GM12878 (cell line): ENCODE measurements at regions not wholly inside any gene's neighbourhood (a gene's known extent, or its start where the extent isn't known, plus 50 kb on each side); places are given as distances from the start of the nearest gene placed in this dataset.

Experiments used
- ATAC-seq: fragments of 200-7000 bp; cut with Tn5 transposase; 3 replicates; pipeline ENCODE4 v1.9.1; 2020; ENCODE audit warnings: mild to moderate bottlenecking, moderate library complexity
- BruUV-seq: library from RNA; stranded (reverse); fragments of 400-500 nt; replicated peaks from 2 replicates; lab custom pipeline; 2021; lab: Mats Ljungman, UMichigan
- CTCF ChIA-PET: fragments of 300-600 bp; sonication (Branson Sonifier 250); formaldehyde crosslinking; extraction: SDS; loops from one replicate; lab custom pipeline; 2021; ENCODE audit warnings: inconsistent platforms; lab: Yijun Ruan, JAX
- POLR2A ChIA-PET: fragments of 350-600 bp; formaldehyde crosslinking; extraction: SDS; loops from one replicate; lab custom pipeline; 2021; ENCODE audit warnings: inconsistent platforms; lab: Charles Lee
- RAD21 ChIA-PET: fragments of 300-600 bp; sonication (Branson Sonifier 250); formaldehyde crosslinking; loops from one replicate; lab custom pipeline; 2023; ENCODE audit warnings: antibody characterized with exemption; ENCODE audit not compliant: unreplicated experiment; lab: Charles Lee
- SMC1A ChIA-PET: fragments of 300-600 bp; sonication (Branson Sonifier 250); formaldehyde crosslinking; loops from one replicate; lab custom pipeline; 2023; ENCODE audit not compliant: unreplicated experiment, uncharacterized antibody; lab: Charles Lee
- DNase-seq: peaks from one replicate; pipeline ENCODE4 v3.0.0-alpha.2; 2011; ENCODE audit warnings: low read depth, low spot score
- FAIRE-seq: peaks from 3 replicates; lab custom pipeline; 2011; peaks lifted over from hg19 to GRCh38; lab: Jason Lieb, UNC
- H2AFZ ChIP-seq: 2 replicates; pipeline ENCODE4 v1.6.0; 2011; ENCODE audit warnings: low read depth, low read length, control low read depth; ENCODE audit not compliant: control insufficient read depth
- H3K27ac ChIP-seq: 2 replicates; pipeline ENCODE4 v1.5.1; 2011; ENCODE audit warnings: control low read depth; ENCODE audit not compliant: control insufficient read depth, insufficient read depth
- H3K27me3 ChIP-seq, 2 experiments: replicated peaks in 1 of 2; 2 replicates each; pipeline versions ENCODE4 v1.6.0 to v1.6.1; 2011; ENCODE audit warnings: low read length in 1 of 2; ENCODE audit not compliant: control insufficient read depth in 2 of 2, insufficient read depth in 2 of 2
- H3K36me3 ChIP-seq, 2 experiments: 2 replicates each; pipeline ENCODE4 v1.5.1; 2011; ENCODE audit warnings: low read length in 1 of 2; ENCODE audit not compliant: control insufficient read depth in 2 of 2, insufficient read depth in 2 of 2
- H3K4me1 ChIP-seq: 2 replicates; pipeline ENCODE4 v1.6.1; 2011; ENCODE audit warnings: mild to moderate bottlenecking, low read length, moderate library complexity, mixed read lengths; ENCODE audit not compliant: control insufficient read depth, insufficient read depth
- H3K4me2 ChIP-seq: 2 replicates; pipeline ENCODE4 v1.6.0; 2011; ENCODE audit warnings: control low read depth; ENCODE audit not compliant: control insufficient read depth, insufficient read depth
- H3K4me3 ChIP-seq: fragments of 200-600 bp; sonication (generic); 2 replicates; pipeline ENCODE4 v1.5.1; 2016
- H3K79me2 ChIP-seq: 2 replicates; pipeline ENCODE4 v1.6.0; 2011; ENCODE audit warnings: low read length; ENCODE audit not compliant: control insufficient read depth, insufficient read depth
- H3K9ac ChIP-seq: 2 replicates; pipeline ENCODE4 v1.8.0; 2011; ENCODE audit warnings: low read length, control low read depth, mixed read lengths; ENCODE audit not compliant: control insufficient read depth, insufficient read depth
- H3K9me3 ChIP-seq: replicated peaks from 3 replicates; pipeline ENCODE4 v1.5.1; 2011; ENCODE audit warnings: mild to moderate bottlenecking, low read length; ENCODE audit not compliant: control insufficient read depth, insufficient read depth
- H4K20me1 ChIP-seq: 2 replicates; pipeline ENCODE4 v1.6.0; 2011; ENCODE audit not compliant: control insufficient read depth, insufficient read depth
- CBFB ChIP-seq: IDR thresholded peaks from 2 replicates; pipeline ENCODE4 v1.6.1; 2016; ENCODE audit warnings: antibody characterized with exemption, low read depth
- DPF2 ChIP-seq: fragments of 450-650 bp; IDR thresholded peaks from 2 replicates; pipeline ENCODE4 v1.6.1; 2017; ENCODE audit warnings: mild to moderate bottlenecking
- E2F8 ChIP-seq: fragments of 450-650 bp; IDR thresholded peaks from 2 replicates; pipeline ENCODE4 v1.6.1; 2018; ENCODE audit warnings: mild to moderate bottlenecking, low read depth, moderate library complexity; ENCODE audit not compliant: partially characterized antibody
- EGR1 ChIP-seq, 2 experiments: IDR thresholded peaks; 1 replicate in 1 of 2; 2 replicates in 1 of 2; pipeline ENCODE4 v1.6.1; 2011 to 2012; ENCODE audit warnings: low read depth in 2 of 2, low read length in 2 of 2, borderline replicate concordance in 1 of 2, mild to moderate bottlenecking in 1 of 2, moderate library complexity in 1 of 2
- HDAC6 ChIP-seq: fragments of 200-600 bp; sonication (generic); IDR thresholded peaks from one replicate; pipeline ENCODE4 v1.8.0; 2017; ENCODE audit warnings: antibody characterized with exemption; ENCODE audit not compliant: unreplicated experiment
- NR2C1 ChIP-seq: fragments of 450-650 bp; IDR thresholded peaks from 2 replicates; pipeline ENCODE4 v1.6.1; 2017; ENCODE audit warnings: antibody characterized with exemption, mild to moderate bottlenecking, moderate library complexity
- WGBS: methylation state at CpG from one replicate; pipeline ENCODE4 v1.1.6; 2016; ENCODE audit warnings: low lambda C conversion rate; ENCODE audit not compliant: insufficient replicate concordance, insufficient coverage; ENCODE audit errors: missing lambda C conversion rate; 5-methylcytosine and 5-hydroxymethylcytosine counted together
- in situ Hi-C: fragments of 300-500 bp; cut with MboI; formaldehyde crosslinking; loops from 9 replicates; pipeline ENCODE4 v1.14.3; 2018; ENCODE audit warnings: mixed read lengths
- intact Hi-C: fragments of 100-400 bp; cut with micrococcal nuclease; formaldehyde crosslinking; loops from one replicate; pipeline ENCODE4 v1.14.2; 2022; ENCODE audit not compliant: unreplicated experiment

GRCh38 chr1:38305666-38306065, 259.1 kb upstream of the POU3F1 start:
- ChIA-PET RAD21 (no interaction called here), CTCF (no interaction called here), SMC1A (interaction anchor here (0.6 kb wide), 1 partner anchor 192 kb away, joined by 4 read pairs; no protein-coding TSS in a partner anchor)
- Histone ChIP-seq H3K27ac (no peak overlapping the region), H3K4me3 (no peak overlapping the region), H3K4me1 (no peaks in the 10 kb centered on the region), H3K27me3 (peaks cover 0 to 3% of the 10 kb centered on the region in 2 experiments; a peak in 1 of 4 replicates), H3K4me2 (no peak overlapping the region), H3K79me2 (no peaks in the 10 kb centered on the region), H3K9ac (no peak overlapping the region)
- WGBS = 89% methylated on average over 1 of the region's 1 CpG
- DNase-seq = no peak
- no TSS peak for BruUV-seq
- no peak for ATAC-seq
- in situ Hi-C loops = no loop called here
- no peak for TF ChIP-seq EGR1 (IDR thresholded peaks at IDR 0.05; ENCODE audit: borderline replicate concordance in 1 of 2, low read depth in 2 of 2, low read length in 2 of 2)
- no peak for TF ChIP-seq CBFB
- TF ChIP-seq E2F8 = no peak
- no peak for TF ChIP-seq HDAC6
- TF ChIP-seq NR2C1 = no peak
- TF ChIP-seq DPF2 = no peak
- TF ChIP-seq, all 136 proteins: peak for 0
- Histone ChIP-seq H3K36me3 (no peaks in the 10 kb centered on the region), H4K20me1 (no peaks in the 10 kb centered on the region), H2AFZ (no peak overlapping the region), H3K9me3 (no peaks in the 10 kb centered on the region)
- no peak for FAIRE-seq
- POLR2A ChIA-PET = no interaction called here
- intact Hi-C loops = no loop called here
